NT2/D1 (cell line): ENCODE measurements at regions not wholly inside any gene's neighbourhood (a gene's known extent, or its start where the extent isn't known, plus 50 kb on each side); places are given as distances from the start of the nearest gene placed in this dataset.

Experiments
- DNase-seq: peaks from one replicate; pipeline ENCODE4 v3.0.0-alpha.2; 2011; ENCODE audit warnings: low read depth, low spot score
- H3K27me3 ChIP-seq: 2 replicates; pipeline ENCODE4 v1.6.0; 2011; ENCODE audit warnings: mild to moderate bottlenecking; ENCODE audit not compliant: insufficient read length, insufficient read depth
- H3K36me3 ChIP-seq: 2 replicates; pipeline ENCODE4 v1.6.1; 2011; ENCODE audit warnings: mild to moderate bottlenecking, low read length, mixed read lengths; ENCODE audit not compliant: insufficient read depth, insufficient read length
- H3K4me1 ChIP-seq: 2 replicates; pipeline ENCODE4 v1.5.1; 2011; ENCODE audit not compliant: insufficient read depth, insufficient read length
- H3K4me3 ChIP-seq: 2 replicates; pipeline ENCODE4 v1.5.1; 2011; ENCODE audit warnings: low read depth; ENCODE audit not compliant: insufficient read length
- H3K9ac ChIP-seq: 2 replicates; pipeline ENCODE4 v1.6.0; 2011; ENCODE audit warnings: low read depth; ENCODE audit not compliant: insufficient read length
- H3K9me3 ChIP-seq: 2 replicates; pipeline ENCODE4 v1.5.1; 2011; ENCODE audit warnings: mild to moderate bottlenecking, low read length; ENCODE audit not compliant: insufficient read depth
- SUZ12 ChIP-seq: IDR thresholded peaks from 2 replicates; pipeline ENCODE4 v1.6.1; 2011; ENCODE audit not compliant: insufficient read length, insufficient read depth; ENCODE audit errors: extremely low read depth
- YY1 ChIP-seq: IDR thresholded peaks from 2 replicates; pipeline ENCODE4 v1.6.1; 2011; ENCODE audit not compliant: insufficient read length, insufficient read depth
- ZNF274 ChIP-seq: IDR thresholded peaks from 2 replicates; pipeline ENCODE4 v1.6.1; 2011; ENCODE audit warnings: mild to moderate bottlenecking, low read depth, low read length

DNA sequence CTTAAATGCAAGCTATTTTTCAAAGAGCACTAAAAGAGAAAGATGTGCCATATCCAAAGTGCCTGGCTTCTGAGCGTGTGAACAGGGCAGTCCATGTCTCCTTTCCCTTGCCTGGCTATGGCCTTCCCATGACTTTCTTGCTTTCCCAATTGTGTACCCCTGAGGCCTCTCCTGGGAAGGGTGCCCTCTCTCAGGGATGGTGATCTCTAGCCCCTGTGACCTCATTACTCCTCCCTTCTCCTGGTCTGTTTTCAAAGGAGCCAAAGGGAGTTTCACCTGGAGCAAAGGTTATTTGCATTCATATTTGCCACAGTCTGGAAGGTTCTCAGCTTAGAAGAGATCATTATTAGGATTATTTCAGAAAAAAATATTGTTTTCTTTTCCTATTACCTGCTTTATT lies 429.4 kb upstream of the TMTC1 start:
- DNase-seq = no peak
- TF ChIP-seq YY1 (no peak), ZNF274 (no peak), SUZ12 (no peak)
- no peaks in the 10 kb centered on the region for H3K36me3 ChIP-seq
- H3K27me3 ChIP-seq = no peaks in the 10 kb centered on the region
- no peak overlapping the region for H3K4me3 ChIP-seq
- H3K4me1 ChIP-seq = no peaks in the 10 kb centered on the region
- H3K9me3 ChIP-seq = no peaks in the 10 kb centered on the region
- no peak overlapping the region for H3K9ac ChIP-seq

DNA sequence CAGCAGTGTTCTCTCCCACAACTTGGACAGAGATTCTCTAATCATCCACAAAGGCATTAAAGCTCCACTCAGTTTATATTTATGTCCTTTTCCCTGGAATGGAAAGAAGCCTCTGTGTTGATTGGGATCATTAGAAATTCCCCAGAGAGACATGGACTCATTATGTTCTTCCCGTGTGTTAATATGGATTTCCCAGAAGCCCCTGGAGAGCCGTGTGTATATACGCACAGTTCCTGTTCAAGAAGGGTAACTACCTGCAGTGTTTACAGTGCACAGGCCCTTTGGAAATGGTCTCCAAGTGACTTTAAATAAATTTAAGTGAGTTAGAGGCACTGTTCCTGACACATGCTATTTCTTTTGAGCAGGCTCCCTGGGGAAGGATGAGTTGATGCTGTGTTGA lies 428.0 kb upstream of the TMTC1 start:
- Histone ChIP-seq H3K27me3 (no peaks in the 10 kb centered on the region), H3K4me3 (no peak overlapping the region), H3K9ac (no peak overlapping the region), H3K36me3 (no peaks in the 10 kb centered on the region), H3K9me3 (no peaks in the 10 kb centered on the region), H3K4me1 (no peaks in the 10 kb centered on the region)
- TF ChIP-seq YY1 = no peak
- TF ChIP-seq ZNF274 = no peak
- TF ChIP-seq SUZ12 = no peak
- no peak for DNase-seq

DNA sequence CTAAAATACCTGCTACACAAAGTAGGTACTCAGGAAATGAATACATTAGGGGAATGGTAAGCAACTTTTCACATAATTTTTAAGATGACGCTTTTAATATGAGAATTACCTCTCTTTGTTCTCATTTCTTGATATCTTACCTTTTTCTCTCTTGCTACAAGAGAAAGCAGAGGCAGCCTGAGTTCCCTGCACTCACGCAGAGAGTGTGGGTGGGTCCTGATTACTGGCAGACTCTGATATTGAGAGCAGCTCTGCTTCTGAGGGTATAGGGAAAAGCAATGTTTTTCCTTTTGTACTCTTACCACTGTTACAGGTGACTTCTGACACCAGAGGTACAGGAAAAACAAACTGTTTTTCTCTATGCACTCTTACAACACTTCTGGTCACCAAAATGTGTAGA lies 420.2 kb upstream of the TMTC1 start:
- TF ChIP-seq YY1 (no peak), ZNF274 (no peak), SUZ12 (no peak)
- H3K36me3 ChIP-seq = no peaks in the 10 kb centered on the region
- H3K9me3 ChIP-seq = no peaks in the 10 kb centered on the region
- no peak overlapping the region for H3K4me3 ChIP-seq
- peaks cover 38% of the 10 kb centered on the region for H3K27me3 ChIP-seq
- no peaks in the 10 kb centered on the region for H3K4me1 ChIP-seq
- DNase-seq = no peak
- no peak overlapping the region for H3K9ac ChIP-seq

DNA sequence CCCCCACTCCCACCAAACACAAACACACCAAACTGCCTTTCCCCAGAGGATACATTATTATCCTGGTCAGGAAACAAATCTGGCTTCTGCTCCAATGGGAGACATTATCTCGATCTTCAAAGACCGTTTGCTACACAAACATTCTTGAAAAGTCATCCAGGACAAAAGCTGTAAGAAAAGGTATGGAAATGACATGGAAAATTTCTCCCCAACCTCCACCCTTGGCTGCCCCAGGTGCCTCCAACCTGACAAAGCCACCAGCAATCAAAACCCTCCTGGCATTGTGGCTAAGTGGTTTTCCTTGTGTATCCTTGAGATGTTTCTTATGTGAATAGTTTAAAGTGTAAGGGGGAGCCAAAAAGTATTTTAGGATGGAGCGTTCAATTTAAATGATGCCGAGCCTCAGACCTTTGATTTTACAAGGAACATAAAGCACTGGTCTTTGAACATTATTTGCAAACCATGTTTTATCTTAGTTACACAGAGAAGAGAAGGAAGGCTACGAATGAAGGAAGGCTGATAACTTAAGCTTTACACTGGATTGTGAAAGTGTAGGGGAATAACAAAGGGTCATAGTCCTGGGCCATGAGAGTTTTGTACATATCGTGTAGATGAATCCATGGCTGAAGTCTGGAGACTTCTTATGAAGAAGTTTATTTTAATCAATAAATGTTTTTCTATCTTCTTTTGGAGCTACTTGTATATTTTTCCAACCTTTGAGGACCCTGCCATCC lies 418.9 kb upstream of the TMTC1 start:
- TF ChIP-seq ZNF274 (no peak), YY1 (no peak), SUZ12 (no peak)
- H3K4me1 ChIP-seq = no peaks in the 10 kb centered on the region
- no peak overlapping the region for H3K9ac ChIP-seq
- no peak for DNase-seq
- H3K27me3 ChIP-seq = peaks cover 38% of the 10 kb centered on the region
- no peaks in the 10 kb centered on the region for H3K36me3 ChIP-seq
- no peaks in the 10 kb centered on the region for H3K9me3 ChIP-seq
- no peak overlapping the region for H3K4me3 ChIP-seq

DNA sequence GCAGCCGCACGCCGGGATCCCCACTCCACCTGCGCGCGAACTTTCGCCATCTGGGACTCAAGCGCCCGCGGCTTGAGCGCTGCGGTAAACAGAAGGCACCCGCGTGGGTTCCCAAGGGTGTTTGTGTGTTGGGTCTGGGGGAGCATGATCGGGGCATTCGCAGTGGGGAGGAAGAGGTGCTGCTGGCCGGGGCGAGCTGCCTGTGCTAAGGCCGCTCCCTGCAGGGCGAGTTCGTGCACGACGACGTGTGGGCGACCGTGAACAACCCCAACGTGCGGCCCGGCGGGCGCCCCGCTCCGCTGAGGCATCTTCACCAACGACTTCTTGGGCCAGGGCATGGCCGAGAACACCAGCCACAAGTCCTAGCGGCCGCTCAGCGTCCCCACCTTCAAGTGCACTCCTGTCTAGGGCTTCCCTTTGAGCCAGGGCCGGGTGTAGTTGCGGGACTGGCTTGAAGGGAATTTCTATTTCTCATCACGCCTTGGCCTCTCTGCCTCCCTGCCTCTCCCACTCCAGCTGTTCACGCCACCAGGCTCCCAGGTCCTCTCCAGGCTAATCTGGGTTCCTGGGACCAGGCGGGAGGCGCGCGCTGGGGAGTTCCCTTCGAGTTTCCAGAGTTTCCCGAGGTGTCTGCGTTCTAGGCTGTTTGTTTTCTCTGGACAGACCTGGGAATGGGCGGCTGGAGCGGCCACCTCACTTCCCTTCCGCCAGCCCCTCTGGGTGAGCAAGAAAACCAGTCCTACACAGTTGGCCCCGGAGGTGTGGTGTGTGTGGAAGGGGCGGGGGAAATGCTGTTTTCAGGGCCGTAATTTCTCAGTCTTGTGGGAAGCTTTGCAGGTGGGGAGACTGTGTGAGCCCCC lies 417.8 kb upstream of the TMTC1 start:
- H3K27me3 ChIP-seq = peaks cover 38% of the 10 kb centered on the region
- peak overlapping the region; percentile 29 for H3K4me3 ChIP-seq
- H3K9ac ChIP-seq = no peak overlapping the region
- H3K36me3 ChIP-seq = no peaks in the 10 kb centered on the region
- TF ChIP-seq SUZ12 (no peak), ZNF274 (no peak), YY1 (no peak)
- DNase-seq = no peak
- no peaks in the 10 kb centered on the region for H3K9me3 ChIP-seq
- H3K4me1 ChIP-seq = peaks cover 4% of the 10 kb centered on the region

DNA sequence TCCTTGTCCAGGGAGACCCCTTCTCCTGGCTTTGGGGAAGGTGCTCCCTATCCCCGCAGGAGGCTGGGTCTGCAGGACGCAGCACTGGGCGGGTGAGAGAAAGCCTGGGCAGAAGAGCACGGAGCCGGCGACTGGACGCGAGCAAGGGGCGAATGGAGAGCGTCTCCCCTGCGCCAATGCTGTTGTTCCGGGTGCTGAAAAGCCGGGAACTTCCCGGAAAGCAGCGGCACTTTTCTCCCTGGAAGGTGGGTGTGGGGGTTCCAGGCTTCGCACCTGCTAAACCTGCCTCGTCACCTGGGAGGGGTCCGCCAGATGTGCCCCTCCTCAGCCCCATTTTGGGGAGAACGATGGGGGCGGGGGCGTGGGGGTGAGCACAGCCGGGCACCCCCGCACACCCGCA lies 417.1 kb upstream of the TMTC1 start:
- H3K9me3 ChIP-seq = no peaks in the 10 kb centered on the region
- H3K36me3 ChIP-seq = no peaks in the 10 kb centered on the region
- peak overlapping the region; percentile 29 for H3K4me3 ChIP-seq
- H3K4me1 ChIP-seq = peaks cover 4% of the 10 kb centered on the region
- TF ChIP-seq SUZ12 = no peak
- TF ChIP-seq ZNF274 = no peak
- no peak for TF ChIP-seq YY1
- DNase-seq = no peak
- H3K9ac ChIP-seq = no peak overlapping the region
- H3K27me3 ChIP-seq = peaks cover 38% of the 10 kb centered on the region

DNA sequence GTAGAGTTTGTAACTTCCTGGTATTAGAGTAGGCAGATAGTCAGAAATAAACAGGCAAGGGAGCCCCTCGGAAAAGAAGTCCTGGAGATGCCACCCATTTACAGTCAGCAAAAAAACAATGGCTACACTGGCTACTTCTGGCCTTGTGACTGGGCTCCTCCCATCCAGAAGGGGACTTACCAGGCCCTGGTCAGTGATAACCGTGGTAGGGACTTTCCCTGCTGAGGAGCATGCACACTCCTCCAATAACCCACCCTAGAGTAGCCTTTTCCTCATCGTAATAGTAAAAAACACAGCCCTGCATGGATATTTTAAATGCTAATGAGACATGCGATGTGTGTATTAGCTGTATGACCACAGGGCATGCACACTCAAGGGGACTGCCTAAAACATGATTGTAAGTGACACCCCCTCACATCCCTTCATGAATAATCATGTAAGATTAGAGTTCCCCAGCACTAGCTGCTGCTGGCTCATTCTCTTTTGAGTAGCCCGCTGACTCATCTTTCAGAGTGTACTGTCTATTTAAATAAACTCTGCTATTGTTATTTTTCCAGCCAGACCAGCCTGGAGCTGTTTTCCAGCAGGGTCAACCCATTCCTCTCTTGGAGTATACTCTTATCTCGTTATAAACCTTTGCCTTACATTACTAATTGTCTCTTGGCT lies 413.8 kb upstream of the TMTC1 start:
- Histone ChIP-seq H3K9ac (no peak overlapping the region), H3K4me3 (no peak overlapping the region), H3K9me3 (no peaks in the 10 kb centered on the region), H3K36me3 (no peaks in the 10 kb centered on the region), H3K4me1 (peaks cover 4% of the 10 kb centered on the region), H3K27me3 (peaks cover 34% of the 10 kb centered on the region)
- TF ChIP-seq YY1 = no peak
- DNase-seq = peak; percentile 59
